ENCODE measurements at regions not wholly inside any gene's neighbourhood (a gene's known extent, or its start where the extent isn't known, plus 50 kb on each side); places are given as distances from the start of the nearest gene placed in this dataset.

DNA sequence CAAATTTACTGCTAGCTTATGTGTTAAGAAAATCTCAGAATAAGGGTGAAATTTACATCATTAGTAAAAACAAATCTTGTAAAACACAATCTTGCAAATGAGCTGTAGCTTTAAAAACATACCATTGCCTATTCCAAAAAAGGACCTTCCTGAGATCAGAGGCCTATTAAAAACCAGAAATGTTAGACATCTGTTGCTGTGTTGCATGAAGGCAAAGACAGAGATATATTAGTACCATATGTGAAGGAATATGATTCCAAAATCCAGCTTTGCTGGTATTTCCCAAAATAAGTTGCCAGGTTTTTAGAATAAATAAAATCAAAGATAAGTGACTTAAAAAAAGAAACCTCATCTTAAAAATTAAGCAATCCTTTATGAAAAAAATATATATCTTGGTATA is 504.1 kb upstream of the CDIN1 start:
- TF ChIP-seq EZH2 (IDR thresholded peaks at IDR 0.05; ENCODE audit: borderline replicate concordance, low read depth, low read length, severe bottlenecking) = no peak
- TF ChIP-seq, protein P1, sequence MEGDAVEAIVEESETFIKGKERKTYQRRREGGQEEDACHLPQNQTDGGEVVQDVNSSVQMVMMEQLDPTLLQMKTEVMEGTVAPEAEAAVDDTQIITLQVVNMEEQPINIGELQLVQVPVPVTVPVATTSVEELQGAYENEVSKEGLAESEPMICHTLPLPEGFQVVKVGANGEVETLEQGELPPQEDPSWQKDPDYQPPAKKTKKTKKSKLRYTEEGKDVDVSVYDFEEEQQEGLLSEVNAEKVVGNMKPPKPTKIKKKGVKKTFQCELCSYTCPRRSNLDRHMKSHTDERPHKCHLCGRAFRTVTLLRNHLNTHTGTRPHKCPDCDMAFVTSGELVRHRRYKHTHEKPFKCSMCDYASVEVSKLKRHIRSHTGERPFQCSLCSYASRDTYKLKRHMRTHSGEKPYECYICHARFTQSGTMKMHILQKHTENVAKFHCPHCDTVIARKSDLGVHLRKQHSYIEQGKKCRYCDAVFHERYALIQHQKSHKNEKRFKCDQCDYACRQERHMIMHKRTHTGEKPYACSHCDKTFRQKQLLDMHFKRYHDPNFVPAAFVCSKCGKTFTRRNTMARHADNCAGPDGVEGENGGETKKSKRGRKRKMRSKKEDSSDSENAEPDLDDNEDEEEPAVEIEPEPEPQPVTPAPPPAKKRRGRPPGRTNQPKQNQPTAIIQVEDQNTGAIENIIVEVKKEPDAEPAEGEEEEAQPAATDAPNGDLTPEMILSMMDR (IDR thresholded peaks at IDR 0.05; ENCODE audit: borderline replicate concordance, extremely low read depth, low read length, poor library complexity, severe bottlenecking) = no peak
- DNase-seq (no peak), ATAC-seq (ENCODE audit: insufficient read depth, low read depth) (no peak)
- Histone ChIP-seq H3K36me3 (ENCODE audit: insufficient read depth, low read length) (no peaks in the 10 kb centered on the region), H3K27ac (ENCODE audit: low read length) (no peak overlapping the region), H3K9me3 (ENCODE audit: insufficient read depth, low read length, severe bottlenecking) (no peaks in the 10 kb centered on the region), H2AFZ (ENCODE audit: low read depth, low read length) (no peak overlapping the region), H3K79me2 (ENCODE audit: insufficient read depth, low read length) (no peaks in the 10 kb centered on the region), H3K4me3 (ENCODE audit: low read depth in 1 of 2, low read length in 2 of 2) (no peak overlapping the region), H3K4me2 (ENCODE audit: insufficient read depth, low read length) (no peak overlapping the region), H3K27me3 (ENCODE audit: insufficient read depth, low read length, poor library complexity) (no peaks in the 10 kb centered on the region), H4K20me1 (ENCODE audit: insufficient read depth, low read length) (no peaks in the 10 kb centered on the region), H3K4me1 (ENCODE audit: insufficient read depth, low read length) (no peaks in the 10 kb centered on the region), H3K9ac (ENCODE audit: low read depth, low read length) (no peak overlapping the region)

DNA sequence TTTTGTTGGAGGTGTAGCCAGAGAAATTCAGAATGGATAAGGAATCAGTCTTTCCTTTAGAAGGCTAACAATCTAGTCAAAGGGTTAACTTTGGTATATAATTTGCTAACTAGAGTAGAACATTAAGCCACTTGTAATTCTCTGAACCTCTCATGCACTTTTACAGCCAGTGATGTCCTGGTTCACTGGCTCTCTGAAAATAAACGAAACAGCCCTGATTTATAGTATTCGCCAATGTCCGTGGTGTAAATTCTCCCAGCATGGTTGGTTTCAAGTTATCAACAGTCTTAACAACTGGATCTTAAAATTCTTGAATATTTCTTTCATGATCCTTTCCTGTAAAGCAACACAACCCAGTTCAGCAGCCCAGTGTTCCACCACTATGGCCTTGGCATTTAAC is 500.4 kb upstream of the CDIN1 start:
- TF ChIP-seq, protein P1 (IDR thresholded peaks at IDR 0.05; ENCODE audit: borderline replicate concordance, extremely low read depth, low read length, poor library complexity, severe bottlenecking) = no peak
- TF ChIP-seq EZH2 (IDR thresholded peaks at IDR 0.05; ENCODE audit: borderline replicate concordance, low read depth, low read length, severe bottlenecking) = no peak

DNA sequence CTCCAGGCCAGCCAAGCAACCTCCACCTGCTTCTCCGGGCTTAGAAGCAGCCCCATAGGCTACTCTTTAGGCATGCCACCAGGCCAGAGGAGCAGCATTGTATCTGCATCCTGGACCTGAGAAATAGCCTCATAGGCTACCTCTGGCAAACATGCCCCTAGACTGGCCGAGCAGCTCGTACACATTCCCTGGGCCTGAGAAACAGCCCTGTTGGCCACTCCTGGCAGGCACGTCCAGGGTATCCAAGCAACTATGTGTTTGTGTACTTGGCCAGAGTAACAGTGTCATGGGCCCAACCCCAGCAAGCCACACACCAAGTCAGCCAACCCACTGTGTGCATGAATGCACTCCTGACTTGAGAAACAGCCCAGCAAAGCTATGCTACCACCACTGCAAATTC is 498.7 kb upstream of the CDIN1 start:
- no peak for DNase-seq
- Histone ChIP-seq H3K9me3 (ENCODE audit: insufficient read depth, low read length, severe bottlenecking) (no peaks in the 10 kb centered on the region), H2AFZ (ENCODE audit: low read depth, low read length) (no peak overlapping the region), H4K20me1 (ENCODE audit: insufficient read depth, low read length) (no peaks in the 10 kb centered on the region), H3K4me3 (ENCODE audit: low read depth in 1 of 2, low read length in 2 of 2) (no peak overlapping the region), H3K27me3 (ENCODE audit: insufficient read depth, low read length, poor library complexity) (no peaks in the 10 kb centered on the region), H3K9ac (ENCODE audit: low read depth, low read length) (no peak overlapping the region), H3K36me3 (ENCODE audit: insufficient read depth, low read length) (no peaks in the 10 kb centered on the region), H3K4me1 (ENCODE audit: insufficient read depth, low read length) (no peaks in the 10 kb centered on the region), H3K4me2 (ENCODE audit: insufficient read depth, low read length) (no peak overlapping the region), H3K79me2 (ENCODE audit: insufficient read depth, low read length) (no peaks in the 10 kb centered on the region), H3K27ac (ENCODE audit: low read length) (no peak overlapping the region)
- no peak for TF ChIP-seq EZH2 (IDR thresholded peaks at IDR 0.05; ENCODE audit: borderline replicate concordance, low read depth, low read length, severe bottlenecking)
- TF ChIP-seq, protein P1 (IDR thresholded peaks at IDR 0.05; ENCODE audit: borderline replicate concordance, extremely low read depth, low read length, poor library complexity, severe bottlenecking) = no peak
- ATAC-seq (ENCODE audit: insufficient read depth, low read depth) = no peak

More for the DNA sequence above, 500.4 kb upstream of the CDIN1 start:
- Histone ChIP-seq H3K27me3 (ENCODE audit: insufficient read depth, low read length, poor library complexity) (no peaks in the 10 kb centered on the region), H3K9me3 (ENCODE audit: insufficient read depth, low read length, severe bottlenecking) (no peaks in the 10 kb centered on the region), H4K20me1 (ENCODE audit: insufficient read depth, low read length) (no peaks in the 10 kb centered on the region), H3K27ac (ENCODE audit: low read length) (no peak overlapping the region), H3K4me1 (ENCODE audit: insufficient read depth, low read length) (no peaks in the 10 kb centered on the region), H3K4me3 (ENCODE audit: low read depth in 1 of 2, low read length in 2 of 2) (no peak overlapping the region), H3K4me2 (ENCODE audit: insufficient read depth, low read length) (no peak overlapping the region), H3K79me2 (ENCODE audit: insufficient read depth, low read length) (no peaks in the 10 kb centered on the region), H3K9ac (ENCODE audit: low read depth, low read length) (no peak overlapping the region), H3K36me3 (ENCODE audit: insufficient read depth, low read length) (no peaks in the 10 kb centered on the region), H2AFZ (ENCODE audit: low read depth, low read length) (no peak overlapping the region)
- DNase-seq = no peak
- ATAC-seq (ENCODE audit: insufficient read depth, low read depth) = no peak

All from DND-41 (cell line).